22Rv1 (cell line): ENCODE measurements at regions not wholly inside any gene's neighbourhood (a gene's known extent, or its start where the extent isn't known, plus 50 kb on each side); places are given as distances from the start of the nearest gene placed in this dataset.

Source experiments
- H3K27ac ChIP-seq: fragments of 450-650 bp; 2 replicates; pipeline ENCODE4 v1.5.1; 2017
- CTCF ChIP-seq: fragments of 450-650 bp; IDR thresholded peaks from 2 replicates; pipeline ENCODE4 v1.5.1; 2017; ENCODE audit warnings: mild to moderate bottlenecking
- ZFX ChIP-seq: fragments of 450-650 bp; IDR thresholded peaks from 2 replicates; pipeline ENCODE4 v1.6.1; 2017; ENCODE audit warnings: antibody characterized with exemption, borderline replicate concordance

- TF ChIP-seq ZFX (no peak), CTCF (no peak)
- no peak overlapping the region for H3K27ac ChIP-seq
These were observed 138.9 kb upstream of the LYZL1 start for GRCh38 chr10:29150010-29150409.

DNA sequence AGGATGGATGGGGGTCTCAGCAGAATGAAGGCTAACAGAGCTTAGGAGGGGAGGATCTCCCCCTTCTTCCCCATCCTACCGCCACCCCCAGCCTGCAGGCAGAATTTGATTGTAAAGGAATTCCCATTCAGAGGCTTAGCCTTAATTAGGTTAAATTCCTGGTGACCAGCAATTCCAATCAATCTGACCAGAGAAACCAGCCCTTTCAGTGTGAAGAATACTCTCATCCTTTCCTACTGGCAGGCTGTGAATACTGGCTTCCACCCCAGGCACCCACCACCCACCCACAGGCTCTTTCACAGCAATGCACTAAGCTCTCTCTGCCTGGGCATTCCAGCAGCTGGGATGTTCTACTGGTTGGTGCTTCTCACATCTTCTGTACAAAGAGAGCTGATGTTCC is 137.9 kb upstream of the LYZL1 start:
- H3K27ac ChIP-seq = no peak overlapping the region
- no peak for TF ChIP-seq ZFX

- H3K27ac ChIP-seq = no peak overlapping the region
- no peak for TF ChIP-seq ZFX
- no peak for TF ChIP-seq CTCF
These were observed 131.5 kb upstream of the LYZL1 start for GRCh38 chr10:29157321-29157720.

DNA sequence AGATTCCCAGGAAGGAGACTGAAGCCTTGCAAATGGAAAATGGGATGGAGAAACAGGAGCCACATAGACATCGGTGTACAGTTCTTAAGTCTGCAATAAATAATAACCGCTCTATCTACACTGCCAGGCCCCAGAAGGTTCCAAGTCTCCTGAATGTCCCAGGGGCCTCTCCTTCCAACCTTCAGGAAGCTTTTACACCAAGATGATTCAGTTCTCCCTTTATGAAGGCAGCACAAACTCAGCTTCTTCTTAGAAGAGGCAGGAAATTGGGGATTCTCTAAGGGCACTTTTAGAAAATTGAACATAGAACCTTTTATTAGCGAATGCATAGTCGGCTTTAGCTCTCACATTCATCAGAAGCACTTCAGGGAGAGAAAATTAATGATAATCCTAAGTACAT is 130.8 kb upstream of the LYZL1 start:
- TF ChIP-seq CTCF (no peak), ZFX (no peak)
- H3K27ac ChIP-seq = no peak overlapping the region

DNA sequence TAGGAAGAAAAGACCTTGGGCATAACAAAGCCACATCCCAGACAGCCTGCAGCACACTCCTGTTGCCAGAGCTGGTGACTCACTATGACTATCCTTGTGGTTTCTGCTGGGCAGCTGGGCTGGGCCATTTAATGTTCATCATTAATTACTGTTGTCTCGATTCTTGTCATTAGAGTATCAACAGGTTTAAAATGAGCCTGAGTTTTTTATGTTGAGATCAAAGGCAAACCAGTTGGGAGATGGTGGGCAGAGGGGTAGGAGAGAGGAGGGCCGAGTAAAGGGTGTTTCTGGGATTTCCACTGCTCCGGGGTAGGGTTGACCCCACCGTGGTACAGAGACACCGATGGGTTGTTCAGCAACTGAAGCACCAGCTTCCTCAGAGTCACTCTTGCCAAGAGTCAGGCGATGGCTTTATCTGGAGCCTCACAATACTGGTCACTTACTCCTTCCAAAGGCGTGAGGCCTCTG is 128.7 kb upstream of the LYZL1 start:
- no peak for TF ChIP-seq CTCF
- TF ChIP-seq ZFX = no peak
- H3K27ac ChIP-seq = no peak overlapping the region

DNA sequence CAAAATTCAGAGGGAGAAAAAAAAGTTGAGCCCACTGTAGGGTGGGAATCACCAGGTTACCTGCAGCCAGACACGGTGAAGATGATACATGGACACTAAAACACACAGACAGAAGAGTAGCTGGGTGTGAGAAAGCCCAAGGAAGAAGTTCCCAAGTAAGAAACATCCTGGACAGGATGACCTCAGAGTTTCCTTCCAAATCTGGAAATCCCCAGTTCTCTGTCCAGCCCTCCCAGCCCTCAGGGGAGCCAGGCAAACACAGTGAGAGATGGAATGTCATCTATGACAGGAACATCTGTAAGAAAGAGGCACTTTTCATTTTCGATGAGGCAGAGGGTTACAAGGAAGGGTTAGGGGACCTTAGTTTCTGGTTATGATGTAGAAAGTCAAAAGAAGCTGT is 125.1 kb upstream of the LYZL1 start:
- no peak for TF ChIP-seq ZFX
- no peak for TF ChIP-seq CTCF
- H3K27ac ChIP-seq = no peak overlapping the region

DNA sequence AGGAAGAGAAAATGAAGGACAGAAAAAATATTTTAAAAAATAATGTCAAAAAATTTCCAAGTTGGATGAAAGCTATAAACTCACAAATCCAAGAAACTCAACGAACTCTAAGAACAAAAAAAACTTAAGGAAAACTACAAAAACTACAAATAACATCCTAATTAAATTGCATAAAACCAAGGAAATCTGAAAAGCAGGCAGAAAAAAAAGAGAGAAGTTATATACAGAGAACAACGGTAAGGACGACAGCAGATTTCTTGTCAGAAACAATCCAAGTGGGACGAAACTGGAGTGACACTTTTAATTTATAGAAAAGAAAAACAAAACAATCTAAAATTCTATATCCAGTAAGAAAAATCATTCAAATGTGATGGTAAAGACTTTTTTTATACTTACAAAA is 122.2 kb upstream of the LYZL1 start:
- no peak for TF ChIP-seq CTCF
- no peak for TF ChIP-seq ZFX
- no peak overlapping the region for H3K27ac ChIP-seq

GRCh38 chr10:29169021-29169420 is 119.8 kb upstream of the LYZL1 start:
- TF ChIP-seq CTCF = no peak
- TF ChIP-seq ZFX = no peak
- H3K27ac ChIP-seq = no peak overlapping the region
